ENCODE measurements at regions not wholly inside any gene's neighbourhood (a gene's known extent, or its start where the extent isn't known, plus 50 kb on each side); places are given as distances from the start of the nearest gene placed in this dataset.

DNA sequence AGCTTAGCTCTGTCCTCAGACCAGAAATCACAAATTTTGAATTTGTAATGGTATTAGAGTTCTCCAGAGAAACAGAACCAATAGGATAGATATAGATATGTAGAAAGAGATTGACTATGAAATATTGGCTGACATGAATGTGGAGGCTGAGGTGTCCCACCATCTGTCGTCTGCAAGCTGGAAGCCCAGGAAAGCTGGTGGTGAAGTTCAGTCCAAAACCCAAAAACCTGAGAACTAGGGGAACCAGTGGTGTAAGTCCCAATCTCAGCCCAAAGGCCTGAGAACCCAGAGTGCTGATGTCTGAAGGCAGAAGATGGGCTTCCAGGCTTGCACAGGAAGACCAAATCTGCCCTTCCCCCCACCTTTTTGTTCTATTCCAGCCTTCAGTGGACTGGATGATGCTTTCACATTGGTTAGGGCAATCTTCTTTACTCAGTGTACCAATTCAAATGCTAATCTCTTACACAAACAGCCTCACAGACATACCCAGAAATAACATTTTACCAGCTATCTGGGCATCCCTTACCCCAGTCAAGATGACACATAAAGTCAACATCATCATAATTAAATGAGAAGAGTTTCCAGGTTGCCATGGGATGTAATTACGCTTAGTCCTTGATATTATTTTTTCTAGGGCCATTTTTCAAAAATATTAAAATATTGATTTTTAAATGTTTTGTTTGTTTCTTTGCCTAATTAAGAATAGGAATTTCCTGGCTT lies 570.8 kb downstream of the UTRN start:
- Mint-ChIP-seq H3K27ac (ENCODE audit: unreplicated experiment) (no peak overlapping the region), H3K27me3 (ENCODE audit: unreplicated experiment) (no peaks in the 10 kb centered on the region)

DNA sequence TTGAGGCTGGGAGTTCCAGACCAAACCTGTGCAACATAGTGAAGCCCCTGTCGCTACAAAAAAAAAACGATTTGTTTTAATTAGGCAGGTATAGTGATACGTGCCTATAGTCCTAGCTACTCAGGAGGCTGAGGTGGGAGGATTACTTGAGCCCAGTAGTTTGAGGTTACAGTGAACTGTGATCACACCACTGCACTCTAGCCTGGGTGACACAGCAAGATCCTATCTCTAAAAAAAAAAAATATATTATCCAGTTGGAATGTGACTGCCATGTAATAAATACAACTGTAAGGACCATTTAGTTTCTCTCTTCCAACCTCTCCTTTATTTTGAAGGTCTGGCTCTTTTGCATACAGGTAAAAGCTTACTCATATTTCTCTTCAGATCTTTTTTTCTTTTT lies 571.5 kb downstream of the UTRN start:
- Mint-ChIP-seq H3K9me3 (ENCODE audit: unreplicated experiment) (no peaks in the 10 kb centered on the region), H3K4me1 (ENCODE audit: unreplicated experiment) (no peaks in the 10 kb centered on the region), H3K27ac (ENCODE audit: unreplicated experiment) (no peak overlapping the region), H3K27me3 (ENCODE audit: unreplicated experiment) (no peaks in the 10 kb centered on the region), H3K4me3 (ENCODE audit: unreplicated experiment) (no peak overlapping the region), H3K36me3 (ENCODE audit: low read depth, unreplicated experiment) (no peaks in the 10 kb centered on the region)
- TF ChIP-seq, protein P1, sequence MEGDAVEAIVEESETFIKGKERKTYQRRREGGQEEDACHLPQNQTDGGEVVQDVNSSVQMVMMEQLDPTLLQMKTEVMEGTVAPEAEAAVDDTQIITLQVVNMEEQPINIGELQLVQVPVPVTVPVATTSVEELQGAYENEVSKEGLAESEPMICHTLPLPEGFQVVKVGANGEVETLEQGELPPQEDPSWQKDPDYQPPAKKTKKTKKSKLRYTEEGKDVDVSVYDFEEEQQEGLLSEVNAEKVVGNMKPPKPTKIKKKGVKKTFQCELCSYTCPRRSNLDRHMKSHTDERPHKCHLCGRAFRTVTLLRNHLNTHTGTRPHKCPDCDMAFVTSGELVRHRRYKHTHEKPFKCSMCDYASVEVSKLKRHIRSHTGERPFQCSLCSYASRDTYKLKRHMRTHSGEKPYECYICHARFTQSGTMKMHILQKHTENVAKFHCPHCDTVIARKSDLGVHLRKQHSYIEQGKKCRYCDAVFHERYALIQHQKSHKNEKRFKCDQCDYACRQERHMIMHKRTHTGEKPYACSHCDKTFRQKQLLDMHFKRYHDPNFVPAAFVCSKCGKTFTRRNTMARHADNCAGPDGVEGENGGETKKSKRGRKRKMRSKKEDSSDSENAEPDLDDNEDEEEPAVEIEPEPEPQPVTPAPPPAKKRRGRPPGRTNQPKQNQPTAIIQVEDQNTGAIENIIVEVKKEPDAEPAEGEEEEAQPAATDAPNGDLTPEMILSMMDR (IDR thresholded peaks at IDR 0.05; ENCODE audit: unreplicated experiment): no peak
- DNase-seq (ENCODE audit: low spot score): no peak

More for the DNA sequence above, 570.8 kb downstream of the UTRN start:
- no peaks in the 10 kb centered on the region for H3K4me1 Mint-ChIP-seq (ENCODE audit: unreplicated experiment)
- no peak overlapping the region for H3K4me3 Mint-ChIP-seq (ENCODE audit: unreplicated experiment)
- no peak for DNase-seq (ENCODE audit: low spot score)
- H3K36me3 Mint-ChIP-seq (ENCODE audit: low read depth, unreplicated experiment): no peaks in the 10 kb centered on the region
- H3K9me3 Mint-ChIP-seq (ENCODE audit: unreplicated experiment): no peaks in the 10 kb centered on the region
- TF ChIP-seq, protein P1 (IDR thresholded peaks at IDR 0.05; ENCODE audit: unreplicated experiment): no peak

DNA sequence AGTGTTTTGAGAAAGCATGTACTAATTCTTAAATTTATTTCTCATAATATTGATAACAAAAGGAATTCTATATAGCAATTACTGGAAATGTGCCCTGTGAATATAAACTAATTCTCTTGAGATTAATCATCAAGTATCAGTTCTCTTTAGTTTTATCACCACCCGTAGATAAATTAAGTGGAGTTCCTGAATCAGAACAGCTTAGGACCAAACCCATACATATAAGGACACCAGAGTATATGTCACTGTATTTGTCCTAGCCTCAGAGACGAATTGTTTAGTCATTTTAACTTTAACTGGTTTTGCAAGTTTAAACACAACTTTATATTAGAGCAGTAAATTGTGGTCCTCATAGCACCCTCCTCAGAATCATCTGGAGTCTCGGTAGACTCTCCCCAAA lies 572.0 kb downstream of the UTRN start:
- Mint-ChIP-seq H3K9me3 (ENCODE audit: unreplicated experiment) (no peaks in the 10 kb centered on the region), H3K36me3 (ENCODE audit: low read depth, unreplicated experiment) (no peaks in the 10 kb centered on the region), H3K27me3 (ENCODE audit: unreplicated experiment) (no peaks in the 10 kb centered on the region), H3K4me3 (ENCODE audit: unreplicated experiment) (no peak overlapping the region), H3K4me1 (ENCODE audit: unreplicated experiment) (no peaks in the 10 kb centered on the region), H3K27ac (ENCODE audit: unreplicated experiment) (no peak overlapping the region)
- DNase-seq (ENCODE audit: low spot score): no peak
- TF ChIP-seq, protein P1 (IDR thresholded peaks at IDR 0.05; ENCODE audit: unreplicated experiment): no peak

DNA sequence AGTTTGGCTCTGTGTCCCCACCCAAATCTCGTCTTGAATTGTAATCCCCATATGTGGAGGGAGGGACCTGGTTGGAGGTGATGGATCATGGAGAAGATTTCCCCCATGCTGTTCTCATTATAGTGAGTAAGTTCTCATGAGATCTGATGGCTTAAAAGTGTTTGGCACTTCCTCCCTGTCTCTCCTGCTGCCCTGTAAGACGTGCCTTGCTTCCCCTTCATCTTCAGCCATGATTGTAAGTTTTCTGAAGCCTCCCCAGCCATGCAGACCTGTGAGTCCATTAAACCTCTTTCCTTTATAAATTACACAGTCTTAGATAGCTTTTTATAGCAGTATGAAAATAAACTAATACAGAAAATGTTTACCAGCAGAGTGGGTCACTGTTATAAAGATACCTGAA lies 577.6 kb downstream of the UTRN start:
- Mint-ChIP-seq H3K4me1 (ENCODE audit: unreplicated experiment) (no peaks in the 10 kb centered on the region), H3K27me3 (ENCODE audit: unreplicated experiment) (no peaks in the 10 kb centered on the region), H3K27ac (ENCODE audit: unreplicated experiment) (no peak overlapping the region), H3K4me3 (ENCODE audit: unreplicated experiment) (no peak overlapping the region), H3K9me3 (ENCODE audit: unreplicated experiment) (peaks cover 7% of the 10 kb centered on the region), H3K36me3 (ENCODE audit: low read depth, unreplicated experiment) (no peaks in the 10 kb centered on the region)
- TF ChIP-seq, protein P1 (IDR thresholded peaks at IDR 0.05; ENCODE audit: unreplicated experiment): no peak
- DNase-seq (ENCODE audit: low spot score): no peak

DNA sequence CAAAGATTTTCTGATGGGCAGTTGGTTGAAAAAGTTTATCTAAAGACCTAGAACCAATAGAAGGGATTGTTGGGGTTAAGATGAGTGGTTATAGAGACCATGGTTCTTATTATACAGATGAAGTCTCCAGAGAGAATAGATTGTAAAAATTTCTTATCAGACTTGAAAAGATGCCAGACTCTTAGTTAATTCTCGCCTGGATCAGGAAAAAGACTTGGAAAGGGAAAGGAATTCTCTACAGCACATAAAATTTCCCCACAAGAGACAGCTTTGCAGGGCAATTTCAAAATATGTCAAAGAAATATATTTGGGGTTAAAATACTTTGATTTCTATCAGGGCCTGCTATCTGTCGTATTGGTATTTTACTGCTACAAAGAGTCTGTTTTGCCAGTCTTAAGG lies 582.6 kb downstream of the UTRN start:
- DNase-seq (ENCODE audit: low spot score): no peak
- no peaks in the 10 kb centered on the region for H3K36me3 Mint-ChIP-seq (ENCODE audit: low read depth, unreplicated experiment)
- TF ChIP-seq, protein P1 (IDR thresholded peaks at IDR 0.05; ENCODE audit: unreplicated experiment): no peak
- H3K4me1 Mint-ChIP-seq (ENCODE audit: unreplicated experiment): no peaks in the 10 kb centered on the region
- no peak overlapping the region for H3K4me3 Mint-ChIP-seq (ENCODE audit: unreplicated experiment)
- no peak overlapping the region for H3K27ac Mint-ChIP-seq (ENCODE audit: unreplicated experiment)
- no peaks in the 10 kb centered on the region for H3K27me3 Mint-ChIP-seq (ENCODE audit: unreplicated experiment)
- peaks cover 7% of the 10 kb centered on the region for H3K9me3 Mint-ChIP-seq (ENCODE audit: unreplicated experiment)

All from endothelial cell (in vitro differentiated cells).